ENCODE measurements at regions not wholly inside any gene's neighbourhood (a gene's known extent, or its start where the extent isn't known, plus 50 kb on each side); places are given as distances from the start of the nearest gene placed in this dataset.

GRCh38 chr2:129763966-129764365 is 215.5 kb upstream of the RAB6C start:
- DNase-seq: no peak
- Histone ChIP-seq H3K27me3 (no peaks in the 10 kb centered on the region), H3K4me3 (replicated peaks in 1 of 3) (no peak overlapping the region), H3K4me1 (peaks cover 0 to 7% of the 10 kb centered on the region in 2 donors), H3K9me3 (no peaks in the 10 kb centered on the region), H3K36me3 (no peaks in the 10 kb centered on the region), H3K27ac (no peak overlapping the region)
- TF ChIP-seq POLR2A (IDR thresholded peaks at IDR 0.05): no peak
- no peak for TF ChIP-seq CTCF (IDR thresholded peaks at IDR 0.05)
- intact Hi-C loops (cut with DNase I): no loop called here
- 86 to 88% methylated on average over 5 of the region's 5 CpGs for WGBS, 2 donors

GRCh38 chr2:129764376-129765325 is 214.8 kb upstream of the RAB6C start:
- Histone ChIP-seq H3K9me3 (no peaks in the 10 kb centered on the region), H3K27ac (no peak overlapping the region), H3K4me3 (replicated peaks in 1 of 3) (no peak overlapping the region), H3K4me1 (peaks cover 0 to 7% of the 10 kb centered on the region in 2 donors), H3K36me3 (no peaks in the 10 kb centered on the region), H3K27me3 (no peaks in the 10 kb centered on the region)
- intact Hi-C loops (cut with DNase I): no loop called here
- no peak for DNase-seq
- 88 to 95% methylated on average over 14 to 16 of the region's 16 CpGs for WGBS, 2 donors
- TF ChIP-seq CTCF (IDR thresholded peaks at IDR 0.05) (no peak), POLR2A (IDR thresholded peaks at IDR 0.05) (no peak)

GRCh38 chr2:129765326-129765677 is 214.2 kb upstream of the RAB6C start:
- H3K9me3 ChIP-seq: no peaks in the 10 kb centered on the region
- no peak overlapping the region for H3K27ac ChIP-seq
- DNase-seq: no peak
- 44 to 67% methylated on average over 4 of the region's 4 CpGs for WGBS, 2 donors
- H3K27me3 ChIP-seq: no peaks in the 10 kb centered on the region
- H3K36me3 ChIP-seq: no peaks in the 10 kb centered on the region
- no peak overlapping the region for H3K4me3 ChIP-seq (replicated peaks in 1 of 3)
- no peak for TF ChIP-seq POLR2A (IDR thresholded peaks at IDR 0.05)
- TF ChIP-seq CTCF (IDR thresholded peaks at IDR 0.05): no peak
- H3K4me1 ChIP-seq: peaks cover 0 to 7% of the 10 kb centered on the region in 2 donors
- intact Hi-C loops (cut with DNase I): no loop called here

- no peak overlapping the region for H3K27ac ChIP-seq
- no peak for TF ChIP-seq CTCF (IDR thresholded peaks at IDR 0.05)
- TF ChIP-seq POLR2A (IDR thresholded peaks at IDR 0.05): no peak
- H3K9me3 ChIP-seq: no peaks in the 10 kb centered on the region
- 24 to 32% methylated on average over 10 to 13 of the region's 16 CpGs for WGBS, 2 donors
- peaks cover 0 to 7% of the 10 kb centered on the region in 2 donors for H3K4me1 ChIP-seq
- no peaks in the 10 kb centered on the region for H3K36me3 ChIP-seq
- intact Hi-C loops (cut with DNase I): no loop called here
- no peaks in the 10 kb centered on the region for H3K27me3 ChIP-seq
- no peak for DNase-seq
- no peak overlapping the region for H3K4me3 ChIP-seq (replicated peaks in 1 of 3)
Measured at GRCh38 chr2:129765678-129766351, 213.7 kb upstream of the RAB6C start.

Measured in thyroid gland (tissue), 4 donors.